Transverse colon (tissue), 4 donors: ENCODE measurements at regions not wholly inside any gene's neighbourhood (a gene's known extent, or its start where the extent isn't known, plus 50 kb on each side); places are given as distances from the start of the nearest gene placed in this dataset.

Source experiments
- CTCF ChIP-seq, 5 experiments: fragments of 200-600 bp in 3 of 5; fragments of 450-650 bp in 2 of 5; sonication (generic) in 3 of 5; IDR thresholded peaks; 1 replicate in 2 of 5; 2 replicates in 3 of 5; pipeline ENCODE4 v1.5.1; 2016 to 2017; ENCODE audit warnings: antibody characterized with exemption in 5 of 5, inconsistent platforms in 3 of 5, mild to moderate bottlenecking in 2 of 5, moderate library complexity in 1 of 5
- POLR2AphosphoS5 ChIP-seq, 3 donors: sonication (generic); formaldehyde crosslinking; IDR thresholded peaks; one replicate each; pipeline ENCODE4 v1.6.1; 2016; ENCODE audit warnings: antibody characterized with exemption in 3 of 3

DNA sequence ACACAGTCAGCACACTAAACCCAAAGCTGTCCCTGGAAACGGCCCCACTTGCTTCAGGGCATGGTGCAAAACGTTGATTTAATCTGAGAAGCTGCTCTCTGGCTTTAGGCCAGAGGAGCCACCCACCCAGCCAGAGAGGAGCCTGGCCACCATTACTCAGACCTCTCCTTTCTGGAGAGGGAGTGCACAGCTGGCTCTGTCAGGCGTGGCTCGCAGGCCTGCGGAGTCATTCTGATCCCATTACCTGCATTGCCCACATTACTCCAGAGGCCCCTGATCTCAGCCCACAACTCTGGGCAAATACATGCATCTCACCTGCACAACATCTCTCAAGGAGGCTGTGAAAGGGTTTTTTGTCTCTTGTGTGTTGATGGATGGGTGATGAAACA is 370.0 kb upstream of the IGFBP3 start:
- TF ChIP-seq CTCF (IDR thresholded peaks at IDR 0.05) (no peak), POLR2AphosphoS5 (IDR thresholded peaks at IDR 0.05) (no peak)
